Stimulated activated CD4-positive, alpha-beta T cell treated with anti-CD3 and anti-CD28 coated beads, Interleukin-4, amount 100 ng/mL, for 48 hours (primary cell): ENCODE measurements at regions not wholly inside any gene's neighbourhood (a gene's known extent, or its start where the extent isn't known, plus 50 kb on each side); places are given as distances from the start of the nearest gene placed in this dataset.
"Not testable (repeated sequence)": the region's sequence is repeated elsewhere in the genome, so short reads cannot be mapped to it uniquely, and the experiment has no call there.

ENCODE experiments used
- DNase-seq, 2 donors: peaks; one replicate each; pipeline ENCODE4 v3.0.0-alpha.2; 2020; ENCODE audit warnings: low read depth in 2 of 2

DNA sequence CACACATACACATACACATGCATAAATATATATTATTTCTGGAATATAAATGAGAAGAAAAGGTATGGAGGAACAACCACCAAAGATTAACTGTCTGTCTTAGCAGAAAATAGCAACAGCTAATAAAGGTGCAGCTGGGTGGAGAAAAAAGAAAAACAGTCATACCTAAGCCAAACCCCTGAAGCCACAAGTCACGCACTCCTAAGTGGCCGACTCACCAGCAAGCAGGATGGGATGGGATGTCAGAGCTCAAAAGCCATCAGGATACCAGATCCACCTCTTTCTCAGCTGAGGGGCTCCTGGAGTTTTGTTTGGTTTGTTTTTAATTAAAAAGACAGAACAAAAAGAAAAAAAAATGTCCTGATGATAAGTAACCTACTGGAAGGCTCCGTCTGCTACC, 64.7 kb upstream of the HIVEP3 start:
- DNase-seq: no peak

DNA sequence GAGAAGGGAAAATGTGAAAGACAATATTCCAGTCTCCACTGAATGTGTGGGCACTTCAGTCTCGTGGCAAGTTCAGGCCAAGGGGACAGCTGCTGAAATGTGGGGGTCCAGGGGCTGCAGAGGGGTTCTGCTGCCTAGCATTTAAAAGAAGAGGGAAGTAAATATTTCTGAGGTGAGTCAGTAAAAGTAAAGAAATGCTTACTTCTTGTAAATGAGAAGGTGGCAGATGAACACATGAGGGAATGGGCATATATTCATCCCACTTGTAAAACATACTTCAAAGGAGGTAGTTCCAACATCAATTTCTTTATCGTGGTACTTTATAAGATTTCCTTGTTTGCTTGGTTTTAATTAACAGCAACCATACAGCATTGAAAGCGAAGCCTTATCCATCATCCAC, 63.1 kb upstream of the HIVEP3 start:
- no peak for DNase-seq

DNA sequence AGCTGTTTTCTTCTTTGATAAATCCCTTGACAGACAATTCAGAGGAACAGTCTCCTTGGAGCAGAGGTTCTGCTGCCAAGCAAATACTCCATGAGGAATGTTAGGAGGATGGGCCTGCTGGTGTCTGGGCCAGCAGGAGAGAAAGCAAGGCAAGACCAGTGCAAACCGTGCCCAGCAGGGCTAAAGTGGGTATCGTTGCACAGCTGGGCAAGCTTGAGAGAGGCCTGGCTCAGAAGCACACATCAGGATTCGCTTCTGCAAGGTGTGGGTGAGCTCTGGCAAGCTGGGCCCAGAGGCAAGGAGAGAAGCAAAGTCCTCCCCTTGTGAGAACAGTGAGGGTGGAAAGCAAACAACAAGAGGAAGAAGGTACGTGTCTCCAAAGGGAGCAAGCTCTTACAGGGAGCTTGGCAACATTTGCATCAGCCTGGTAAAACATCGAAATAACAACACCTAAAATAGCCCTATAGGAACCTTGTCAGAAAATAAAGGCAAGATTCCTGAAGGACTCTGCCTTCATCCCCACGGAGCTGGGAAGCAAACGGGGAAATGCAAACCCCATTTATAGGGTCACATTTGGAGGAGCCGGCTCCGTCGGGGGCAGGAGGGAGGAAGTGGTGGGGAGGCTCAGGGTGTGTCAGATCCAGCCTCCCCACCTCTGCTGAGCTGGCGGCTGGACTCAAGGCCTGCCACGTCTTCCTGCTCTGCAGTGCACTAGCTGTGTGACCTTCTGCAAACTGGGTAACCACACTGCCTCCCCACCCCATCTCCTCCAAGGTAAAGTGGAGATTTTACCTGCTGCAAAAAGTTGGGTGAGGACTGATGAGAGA, 62.3 kb upstream of the HIVEP3 start:
- no peak for DNase-seq

DNA sequence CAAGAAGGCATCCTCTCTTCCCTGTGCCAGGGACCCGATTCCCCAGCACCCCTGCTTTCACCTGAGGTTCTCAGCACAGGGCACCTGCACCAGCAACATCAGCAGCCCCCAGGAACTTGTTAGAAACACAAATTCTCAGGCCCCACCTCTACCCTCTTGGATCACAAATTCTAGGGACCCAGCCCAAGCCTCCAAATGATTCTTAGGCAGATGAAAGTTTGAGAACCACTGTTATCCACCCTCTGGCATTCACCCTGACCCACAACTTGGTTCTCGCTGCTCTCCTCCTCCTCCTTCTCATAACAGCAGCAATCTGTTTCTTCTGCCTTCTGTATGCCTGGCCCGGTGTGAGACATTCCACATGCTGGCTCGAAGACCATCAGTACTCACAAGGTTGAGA, 60.3 kb upstream of the HIVEP3 start:
- DNase-seq: no peak

DNA sequence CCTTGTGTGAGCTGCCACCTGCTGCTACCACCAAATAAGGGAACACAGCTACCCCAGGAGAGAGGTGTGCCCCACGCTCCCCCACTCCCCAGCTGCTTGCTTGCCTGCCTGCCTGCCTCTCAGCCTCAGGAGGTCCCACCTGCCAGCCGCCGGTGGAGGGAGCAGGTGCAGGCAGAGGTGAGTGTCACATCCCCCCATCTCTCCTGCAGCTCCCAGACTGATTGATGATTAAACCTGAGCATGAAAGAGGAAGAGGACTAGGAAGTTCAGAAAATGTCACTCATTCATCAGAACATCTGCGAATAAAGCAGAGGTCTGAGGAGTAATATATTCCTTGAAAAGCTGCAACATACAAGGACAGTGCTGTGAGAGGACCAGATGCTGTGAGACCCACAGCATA, 58.6 kb upstream of the HIVEP3 start:
- no peak for DNase-seq

DNA sequence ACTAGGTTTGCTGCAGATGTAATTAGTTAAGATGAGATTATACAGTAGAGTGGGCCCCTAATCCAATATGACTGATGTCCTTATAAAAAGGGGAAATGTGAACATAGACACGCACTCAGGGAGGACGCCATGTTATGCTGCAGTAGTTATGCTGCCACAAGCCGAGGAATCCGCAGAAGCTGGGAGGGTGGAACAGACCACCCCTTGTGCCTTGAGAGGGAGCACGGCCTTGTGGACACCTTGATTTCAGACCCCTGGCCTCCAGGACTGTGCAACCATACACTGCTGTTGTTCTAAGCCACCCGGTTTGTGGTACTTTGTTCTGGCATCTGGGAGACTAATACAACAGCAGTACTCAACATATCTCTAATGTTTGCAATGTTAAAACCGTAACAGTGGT, 57.9 kb upstream of the HIVEP3 start:
- no peak for DNase-seq

DNA sequence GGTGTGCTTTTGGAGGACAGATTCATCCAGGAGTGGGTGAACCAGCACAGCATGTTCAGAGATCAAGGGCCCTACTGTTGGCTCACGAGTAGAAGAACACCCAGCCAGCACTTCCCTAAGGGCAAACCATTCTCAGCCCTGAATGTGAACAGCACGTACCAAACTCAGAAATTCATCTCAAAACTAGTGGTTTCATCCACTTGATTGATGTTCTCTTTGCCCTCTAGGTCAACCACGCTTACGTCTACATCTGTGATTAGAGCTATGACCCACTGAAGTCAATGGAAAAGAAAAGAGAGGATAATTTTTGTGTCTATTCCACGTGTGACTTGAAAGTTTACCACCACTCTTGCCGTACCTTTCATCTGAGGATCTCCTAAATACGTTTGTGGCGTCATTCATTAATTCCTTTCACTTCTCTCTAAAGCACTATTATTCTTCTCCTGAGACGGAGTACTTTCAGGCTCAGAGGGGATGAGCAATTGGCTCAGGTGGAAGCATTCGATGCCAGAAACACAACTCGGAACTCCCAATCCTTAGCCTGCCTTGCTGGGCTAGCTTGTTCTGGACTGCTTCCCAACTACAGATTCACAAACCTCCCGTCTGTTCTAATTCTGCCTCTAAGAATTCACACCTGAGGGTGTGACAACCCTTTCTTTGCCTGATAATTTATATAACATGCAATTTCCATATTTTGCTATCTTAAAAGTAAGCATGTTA, 57.3 kb upstream of the HIVEP3 start:
- no peak for DNase-seq

DNA sequence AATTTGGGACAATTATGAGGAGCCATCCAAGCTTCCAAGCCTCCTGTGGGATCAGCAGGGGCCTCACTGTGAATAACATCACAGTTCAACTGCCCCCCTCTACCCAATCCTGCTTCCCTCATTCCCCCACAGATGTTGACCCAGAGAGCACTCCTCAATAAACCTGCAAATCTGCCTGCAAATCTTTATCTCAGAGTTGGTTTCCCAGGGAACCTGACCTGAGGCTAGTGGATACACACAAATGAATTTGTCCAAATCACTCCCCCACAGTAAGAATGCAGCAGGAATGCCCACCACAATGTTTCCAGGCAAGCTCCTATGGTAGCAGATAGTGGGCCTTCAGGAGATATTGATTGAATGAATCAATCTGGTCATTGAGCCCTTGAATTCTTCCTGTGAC, 56.4 kb upstream of the HIVEP3 start:
- DNase-seq: no peak

DNA sequence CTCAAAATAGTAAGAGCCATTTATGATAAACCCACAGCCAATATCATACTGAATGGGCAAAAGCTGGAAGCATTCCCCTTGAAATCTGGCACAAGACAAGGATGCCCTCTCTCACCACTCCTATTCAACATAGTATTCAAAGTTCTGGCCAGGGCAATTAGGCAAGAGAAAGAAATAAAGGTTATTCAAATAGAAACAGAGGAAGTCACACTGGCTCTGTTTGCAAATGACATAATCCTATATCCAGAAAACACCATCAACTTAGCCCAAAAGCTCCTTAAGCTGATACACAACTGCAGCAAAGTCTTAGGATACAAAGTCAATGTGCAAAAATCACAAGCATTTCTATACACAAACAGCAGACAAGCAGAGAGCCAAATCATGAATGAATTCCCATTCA, 49.8 kb upstream of the HIVEP3 start:
- DNase-seq: not testable (repeated sequence)
